ES-I3 (cell line): ENCODE measurements at regions not wholly inside any gene's neighbourhood (a gene's known extent, or its start where the extent isn't known, plus 50 kb on each side); places are given as distances from the start of the nearest gene placed in this dataset.

Experiments used
- H3K36me3 ChIP-seq: 2 replicates; pipeline ENCODE4 v1.6.1; 2013; ENCODE audit warnings: mild to moderate bottlenecking, low read length, control low read depth, moderate library complexity; ENCODE audit not compliant: insufficient read depth
- H3K4me1 ChIP-seq: 2 replicates; pipeline ENCODE4 v1.6.1; 2013; ENCODE audit warnings: mild to moderate bottlenecking, control low read depth, low read length; ENCODE audit not compliant: insufficient read depth
- H3K9ac ChIP-seq: 2 replicates; pipeline ENCODE4 v1.6.1; 2013; ENCODE audit warnings: low read depth, mild to moderate bottlenecking, low read length, moderate library complexity
- H3K9me3 ChIP-seq: 2 replicates; pipeline ENCODE4 v1.6.1; 2013; ENCODE audit warnings: mild to moderate bottlenecking, low read length, moderate library complexity; ENCODE audit not compliant: control insufficient read depth, insufficient read depth

- Histone ChIP-seq H3K4me1 (no peaks in the 10 kb centered on the region), H3K9me3 (no peaks in the 10 kb centered on the region), H3K36me3 (no peaks in the 10 kb centered on the region), H3K9ac (no peak overlapping the region)
Measured at GRCh38 chr20:39176457-39176856, 214.3 kb downstream of the DHX35 start.

- Histone ChIP-seq H3K9me3 (no peaks in the 10 kb centered on the region), H3K4me1 (no peaks in the 10 kb centered on the region), H3K36me3 (no peaks in the 10 kb centered on the region; the same call in 1 of the 2 replicates), H3K9ac (no peak overlapping the region)
Measured at GRCh38 chr20:39170896-39171463, 208.8 kb downstream of the DHX35 start.

- no peak overlapping the region for H3K9ac ChIP-seq
- no peaks in the 10 kb centered on the region; the same call in 1 of the 2 replicates for H3K36me3 ChIP-seq
- H3K9me3 ChIP-seq = no peaks in the 10 kb centered on the region
- no peaks in the 10 kb centered on the region for H3K4me1 ChIP-seq
Measured at GRCh38 chr20:39165099-39165498, 203.0 kb downstream of the DHX35 start.

- Histone ChIP-seq H3K9ac (no peak overlapping the region), H3K4me1 (no peaks in the 10 kb centered on the region), H3K36me3 (no peaks in the 10 kb centered on the region; the same call in 1 of the 2 replicates), H3K9me3 (no peaks in the 10 kb centered on the region)
Measured at GRCh38 chr20:39164642-39165041, 202.5 kb downstream of the DHX35 start.

GRCh38 chr20:39163993-39164392, 201.8 kb downstream of the DHX35 start:
- no peaks in the 10 kb centered on the region for H3K9me3 ChIP-seq
- no peaks in the 10 kb centered on the region; the same call in 1 of the 2 replicates for H3K36me3 ChIP-seq
- H3K4me1 ChIP-seq = no peaks in the 10 kb centered on the region
- no peak overlapping the region for H3K9ac ChIP-seq

- no peaks in the 10 kb centered on the region for H3K9me3 ChIP-seq
- no peak overlapping the region for H3K9ac ChIP-seq
- H3K36me3 ChIP-seq = no peaks in the 10 kb centered on the region
- no peaks in the 10 kb centered on the region for H3K4me1 ChIP-seq
Measured at GRCh38 chr20:39161900-39162299, 199.8 kb downstream of the DHX35 start.

- no peaks in the 10 kb centered on the region for H3K9me3 ChIP-seq
- H3K4me1 ChIP-seq = no peaks in the 10 kb centered on the region
- H3K9ac ChIP-seq = no peak overlapping the region
- H3K36me3 ChIP-seq = no peaks in the 10 kb centered on the region
Measured at GRCh38 chr20:39155971-39156370, 193.8 kb downstream of the DHX35 start.

- no peaks in the 10 kb centered on the region for H3K4me1 ChIP-seq
- no peaks in the 10 kb centered on the region for H3K9me3 ChIP-seq
- H3K36me3 ChIP-seq = no peaks in the 10 kb centered on the region
- no peak overlapping the region for H3K9ac ChIP-seq
Measured at GRCh38 chr20:39152742-39153141, 190.6 kb downstream of the DHX35 start.

- H3K4me1 ChIP-seq = no peaks in the 10 kb centered on the region
- H3K9me3 ChIP-seq = no peaks in the 10 kb centered on the region
- no peak overlapping the region for H3K9ac ChIP-seq
- H3K36me3 ChIP-seq = no peaks in the 10 kb centered on the region
Measured at GRCh38 chr20:39152126-39152525, 190.0 kb downstream of the DHX35 start.

- H3K9ac ChIP-seq = no peak overlapping the region
- H3K36me3 ChIP-seq = no peaks in the 10 kb centered on the region
- H3K9me3 ChIP-seq = no peaks in the 10 kb centered on the region
- peaks cover 9% of the 10 kb centered on the region for H3K4me1 ChIP-seq
Measured at GRCh38 chr20:39150501-39150900, 188.4 kb downstream of the DHX35 start.

GRCh38 chr20:39146394-39146793, 184.2 kb downstream of the DHX35 start:
- Histone ChIP-seq H3K9me3 (no peaks in the 10 kb centered on the region), H3K9ac (no peak overlapping the region), H3K4me1 (peaks cover 9% of the 10 kb centered on the region), H3K36me3 (no peaks in the 10 kb centered on the region)

- H3K9ac ChIP-seq = no peak overlapping the region
- H3K4me1 ChIP-seq = peaks cover 9% of the 10 kb centered on the region
- no peaks in the 10 kb centered on the region for H3K36me3 ChIP-seq
- H3K9me3 ChIP-seq = no peaks in the 10 kb centered on the region
Measured at GRCh38 chr20:39145921-39146320, 183.8 kb downstream of the DHX35 start.

- Histone ChIP-seq H3K4me1 (peaks cover 9% of the 10 kb centered on the region), H3K36me3 (no peaks in the 10 kb centered on the region), H3K9me3 (no peaks in the 10 kb centered on the region), H3K9ac (no peak overlapping the region)
Measured at GRCh38 chr20:39144757-39145156, 182.6 kb downstream of the DHX35 start.

- Histone ChIP-seq H3K4me1 (peaks cover 9% of the 10 kb centered on the region), H3K36me3 (no peaks in the 10 kb centered on the region), H3K9me3 (no peaks in the 10 kb centered on the region), H3K9ac (no peak overlapping the region)
Measured at GRCh38 chr20:39142407-39143096, 180.4 kb downstream of the DHX35 start.

- Histone ChIP-seq H3K9me3 (no peaks in the 10 kb centered on the region), H3K4me1 (no peaks in the 10 kb centered on the region), H3K9ac (no peak overlapping the region), H3K36me3 (no peaks in the 10 kb centered on the region)
Measured at GRCh38 chr20:39137299-39137698, 175.2 kb downstream of the DHX35 start.
